ENCODE measurements at regions not wholly inside any gene's neighbourhood (a gene's known extent, or its start where the extent isn't known, plus 50 kb on each side); places are given as distances from the start of the nearest gene placed in this dataset.

DNA sequence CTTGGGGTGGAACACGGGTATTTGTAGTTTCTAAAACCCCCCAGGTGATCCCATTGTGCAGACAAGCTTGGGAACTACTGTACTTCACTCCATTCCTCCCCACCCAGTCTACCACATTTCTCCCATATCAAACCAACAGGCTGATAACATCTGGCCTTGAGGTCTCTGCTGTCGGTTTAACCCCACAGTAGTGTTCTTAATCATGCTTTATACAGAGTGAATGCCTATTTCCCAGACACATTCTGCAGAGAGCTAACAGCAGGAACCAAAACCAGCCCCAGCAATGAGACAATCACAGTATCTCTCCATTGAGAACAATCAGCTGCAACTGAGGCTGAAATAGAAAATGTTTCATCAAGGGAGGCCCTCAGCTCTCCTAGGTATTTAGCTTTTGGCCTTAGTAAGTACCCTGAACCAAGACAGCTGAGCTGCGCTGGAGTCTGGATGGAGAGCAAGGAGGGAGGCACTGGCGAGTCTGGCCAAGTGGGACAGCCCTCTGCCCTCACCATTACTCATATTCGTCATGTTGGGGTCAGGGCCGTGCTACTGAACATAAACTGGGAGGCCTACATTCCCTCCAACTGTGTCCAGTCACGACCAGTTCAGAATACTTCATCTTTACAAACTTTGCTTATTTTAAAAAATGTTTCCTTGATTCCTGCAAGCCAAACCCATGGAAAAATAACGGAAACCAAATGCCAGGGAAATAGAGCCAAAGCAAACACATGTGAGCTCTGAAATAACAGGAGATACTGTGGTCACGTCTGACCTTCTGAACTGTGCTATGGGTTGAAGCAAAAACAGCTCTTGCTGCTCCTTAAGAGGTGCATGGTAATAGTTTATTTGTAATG is 81.0 kb downstream of the CCDC34 start:
- TF ChIP-seq EZH2 (IDR thresholded peaks at IDR 0.05), result no peak
- no peak for TF ChIP-seq POLR2AphosphoS5 (IDR thresholded peaks at IDR 0.05; ENCODE audit: borderline replicate concordance, low read depth, low read length)
- no peak for TF ChIP-seq FOXP2 (optimal IDR thresholded peaks at IDR 0.05; ENCODE audit: control extremely low read depth, extremely low read length, insufficient read depth)

Data from SK-N-MC (cell line).